GM23338 (cell line): ENCODE measurements at regions not wholly inside any gene's neighbourhood (a gene's known extent, or its start where the extent isn't known, plus 50 kb on each side); places are given as distances from the start of the nearest gene placed in this dataset.

Source experiments
- ATAC-seq: fragments of 200-7000 bp; cut with Tn5 transposase; 3 replicates; pipeline ENCODE4 v1.9.1; 2020
- DNase-seq: peaks from one replicate; pipeline ENCODE4 v3.0.0-alpha.2; 2015; ENCODE audit warnings: low spot score
- H2AFZ ChIP-seq: fragments of 200-600 bp; sonication (generic); 2 replicates; pipeline ENCODE4 v1.8.0; 2016; ENCODE audit warnings: antibody characterized with exemption, mild to moderate bottlenecking, moderate library complexity
- H3F3A ChIP-seq: fragments of 200-600 bp; sonication (generic); replicated peaks from 2 replicates; pipeline ENCODE4 v1.8.0; 2017; ENCODE audit warnings: antibody characterized with exemption, mixed run types, low read depth
- H3K27ac ChIP-seq: fragments of 200-600 bp; sonication (generic); 2 replicates; pipeline ENCODE4 v1.6.1; 2016; ENCODE audit warnings: low read depth
- H3K27me3 ChIP-seq: fragments of 200-600 bp; sonication (generic); 2 replicates; pipeline ENCODE4 v1.8.0; 2016; ENCODE audit warnings: mild to moderate bottlenecking, mixed run types, moderate library complexity; ENCODE audit not compliant: insufficient read depth
- H3K36me3 ChIP-seq: fragments of 200-600 bp; sonication (generic); 2 replicates; pipeline ENCODE4 v1.8.0; 2016; ENCODE audit warnings: mild to moderate bottlenecking; ENCODE audit not compliant: insufficient read depth
- H3K4me1 ChIP-seq: fragments of 200-600 bp; sonication (generic); 2 replicates; pipeline ENCODE4 v1.8.0; 2016; ENCODE audit warnings: mild to moderate bottlenecking, moderate library complexity; ENCODE audit not compliant: insufficient read depth
- H3K4me2 ChIP-seq: fragments of 200-600 bp; sonication (generic); 2 replicates; pipeline ENCODE4 v1.7.1; 2017; ENCODE audit warnings: mixed run types
- H3K4me3 ChIP-seq: fragments of 200-600 bp; sonication (generic); 2 replicates; pipeline ENCODE4 v1.6.1; 2016; ENCODE audit warnings: mixed run types
- H3K79me2 ChIP-seq: fragments of 200-600 bp; sonication (generic); replicated peaks from 2 replicates; pipeline ENCODE4 v1.8.0; 2017; ENCODE audit warnings: mild to moderate bottlenecking; ENCODE audit not compliant: insufficient read depth
- H3K9me2 ChIP-seq: fragments of 200-600 bp; sonication (generic); 2 replicates; pipeline ENCODE4 v1.8.0; 2017; ENCODE audit not compliant: insufficient read depth
- H4K20me1 ChIP-seq: fragments of 200-600 bp; sonication (generic); replicated peaks from 2 replicates; pipeline ENCODE4 v1.8.0; 2017; ENCODE audit warnings: mild to moderate bottlenecking; ENCODE audit not compliant: insufficient read depth
- H3K27ac Mint-ChIP-seq: 2 replicates; pipeline ENCODE4 v1.8.0; 2020; ENCODE audit warnings: inconsistent platforms, mild to moderate bottlenecking, moderate library complexity, mixed read lengths
- H3K27me3 Mint-ChIP-seq: 3 replicates; pipeline ENCODE4 v1.8.0; 2022; ENCODE audit warnings: low read depth, mild to moderate bottlenecking, moderate library complexity, mixed read lengths, inconsistent platforms; ENCODE audit not compliant: insufficient read depth, poor library complexity
- H3K36me3 Mint-ChIP-seq: 3 replicates; pipeline ENCODE4 v1.8.0; 2021; ENCODE audit warnings: low read depth, mild to moderate bottlenecking, inconsistent platforms, moderate library complexity, mixed read lengths
- H3K4me1 Mint-ChIP-seq: 3 replicates; pipeline ENCODE4 v1.8.0; 2020; ENCODE audit warnings: mild to moderate bottlenecking, inconsistent platforms, mixed read lengths
- H3K4me3 Mint-ChIP-seq: 3 replicates; pipeline ENCODE4 v1.8.0; 2021; ENCODE audit warnings: moderate library complexity, mild to moderate bottlenecking, inconsistent platforms, mixed read lengths
- H3K9me3 Mint-ChIP-seq: 3 replicates; pipeline ENCODE4 v1.8.0; 2020; ENCODE audit warnings: moderate library complexity, mild to moderate bottlenecking, inconsistent platforms, mixed read lengths
- CREB1 ChIP-seq: fragments of 250-450 bp; sonication (Bioruptor Pico); IDR thresholded peaks from 2 replicates; pipeline ENCODE4 v1.5.0; 2020; ENCODE audit warnings: low read depth, mild to moderate bottlenecking, moderate library complexity
- ETS1 ChIP-seq: IDR thresholded peaks from 2 replicates; pipeline ENCODE4 v1.6.1; 2016; ENCODE audit warnings: antibody characterized with exemption
- EZH2 ChIP-seq: fragments of 200-600 bp; sonication (generic); IDR thresholded peaks from one replicate; pipeline ENCODE4 v1.8.0; 2017; ENCODE audit warnings: antibody characterized with exemption, mild to moderate bottlenecking, low read depth; ENCODE audit not compliant: unreplicated experiment
- EZH2phosphoT487 ChIP-seq: fragments of 200-600 bp; sonication (generic); IDR thresholded peaks from one replicate; pipeline ENCODE4 v1.8.1; 2018; ENCODE audit warnings: antibody characterized with exemption; ENCODE audit not compliant: unreplicated experiment
- JUNB ChIP-seq: IDR thresholded peaks from one replicate; pipeline ENCODE4 v1.6.1; 2016; ENCODE audit warnings: antibody characterized with exemption; ENCODE audit not compliant: unreplicated experiment
- NANOG ChIP-seq: IDR thresholded peaks from 2 replicates; pipeline ENCODE4 v1.6.1; 2016; ENCODE audit warnings: antibody characterized with exemption, borderline replicate concordance
- POLR2AphosphoS5 ChIP-seq: IDR thresholded peaks from 2 replicates; pipeline ENCODE4 v1.6.1; 2016; ENCODE audit warnings: antibody characterized with exemption, low read depth
- STAT1 ChIP-seq: IDR thresholded peaks from one replicate; pipeline ENCODE4 v1.6.1; 2016; ENCODE audit warnings: antibody characterized with exemption; ENCODE audit not compliant: unreplicated experiment
- ZNF114 ChIP-seq: fragments of 250-450 bp; sonication (Bioruptor Pico); IDR thresholded peaks from 2 replicates; pipeline ENCODE4 v1.5.0; 2020; ENCODE audit warnings: mild to moderate bottlenecking, moderate library complexity
- ZNF331 ChIP-seq: fragments of 250-450 bp; sonication (Bioruptor Pico); IDR thresholded peaks from 2 replicates; pipeline ENCODE4 v1.5.0; 2020; ENCODE audit warnings: low read depth, mild to moderate bottlenecking, moderate library complexity
- ZNF462 ChIP-seq: fragments of 250-450 bp; sonication (Bioruptor Pico); IDR thresholded peaks from 2 replicates; pipeline ENCODE4 v1.5.0; 2020; ENCODE audit warnings: mild to moderate bottlenecking, moderate library complexity
- TF ChIP-seq, protein P1 (sequence below), 2 experiments: fragments of 200-600 bp in 1 of 2; sonication (generic) in 1 of 2; conservative IDR thresholded peaks; 2 replicates each; pipeline versions ENCODE4 v1.5.1 to v1.6.1; 2016 to 2017; ENCODE audit warnings: antibody characterized with exemption in 2 of 2, low read depth in 2 of 2, mild to moderate bottlenecking in 2 of 2, moderate library complexity in 1 of 2
- TF ChIP-seq, protein P2 (sequence below): IDR thresholded peaks from one replicate; pipeline ENCODE4 v1.6.1; 2018; ENCODE audit warnings: antibody characterized with exemption; ENCODE audit not compliant: unreplicated experiment

GRCh38 chr1:57591842-57592241 lies 168.0 kb upstream of the DAB1 start:
- H3K9me2 ChIP-seq = no peaks in the 10 kb centered on the region
- H3K27ac ChIP-seq = peak overlapping the region; percentile 68; the same call in 1 of the 2 replicates
- H4K20me1 ChIP-seq = no peaks in the 10 kb centered on the region
- TF ChIP-seq CREB1 (CRISPR knock-in tag) = no peak
- TF ChIP-seq STAT1 = no peak
- no peak for TF ChIP-seq ETS1
- TF ChIP-seq, protein P1, sequence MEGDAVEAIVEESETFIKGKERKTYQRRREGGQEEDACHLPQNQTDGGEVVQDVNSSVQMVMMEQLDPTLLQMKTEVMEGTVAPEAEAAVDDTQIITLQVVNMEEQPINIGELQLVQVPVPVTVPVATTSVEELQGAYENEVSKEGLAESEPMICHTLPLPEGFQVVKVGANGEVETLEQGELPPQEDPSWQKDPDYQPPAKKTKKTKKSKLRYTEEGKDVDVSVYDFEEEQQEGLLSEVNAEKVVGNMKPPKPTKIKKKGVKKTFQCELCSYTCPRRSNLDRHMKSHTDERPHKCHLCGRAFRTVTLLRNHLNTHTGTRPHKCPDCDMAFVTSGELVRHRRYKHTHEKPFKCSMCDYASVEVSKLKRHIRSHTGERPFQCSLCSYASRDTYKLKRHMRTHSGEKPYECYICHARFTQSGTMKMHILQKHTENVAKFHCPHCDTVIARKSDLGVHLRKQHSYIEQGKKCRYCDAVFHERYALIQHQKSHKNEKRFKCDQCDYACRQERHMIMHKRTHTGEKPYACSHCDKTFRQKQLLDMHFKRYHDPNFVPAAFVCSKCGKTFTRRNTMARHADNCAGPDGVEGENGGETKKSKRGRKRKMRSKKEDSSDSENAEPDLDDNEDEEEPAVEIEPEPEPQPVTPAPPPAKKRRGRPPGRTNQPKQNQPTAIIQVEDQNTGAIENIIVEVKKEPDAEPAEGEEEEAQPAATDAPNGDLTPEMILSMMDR (conservative IDR thresholded peaks at IDR 0.05; ENCODE audit: low read depth in 2 of 2) = no peak
- TF ChIP-seq JUNB = no peak
- no peak for TF ChIP-seq ZNF114
- no peak for TF ChIP-seq NANOG
- no peak for TF ChIP-seq EZH2phosphoT487
- TF ChIP-seq, protein P2, sequence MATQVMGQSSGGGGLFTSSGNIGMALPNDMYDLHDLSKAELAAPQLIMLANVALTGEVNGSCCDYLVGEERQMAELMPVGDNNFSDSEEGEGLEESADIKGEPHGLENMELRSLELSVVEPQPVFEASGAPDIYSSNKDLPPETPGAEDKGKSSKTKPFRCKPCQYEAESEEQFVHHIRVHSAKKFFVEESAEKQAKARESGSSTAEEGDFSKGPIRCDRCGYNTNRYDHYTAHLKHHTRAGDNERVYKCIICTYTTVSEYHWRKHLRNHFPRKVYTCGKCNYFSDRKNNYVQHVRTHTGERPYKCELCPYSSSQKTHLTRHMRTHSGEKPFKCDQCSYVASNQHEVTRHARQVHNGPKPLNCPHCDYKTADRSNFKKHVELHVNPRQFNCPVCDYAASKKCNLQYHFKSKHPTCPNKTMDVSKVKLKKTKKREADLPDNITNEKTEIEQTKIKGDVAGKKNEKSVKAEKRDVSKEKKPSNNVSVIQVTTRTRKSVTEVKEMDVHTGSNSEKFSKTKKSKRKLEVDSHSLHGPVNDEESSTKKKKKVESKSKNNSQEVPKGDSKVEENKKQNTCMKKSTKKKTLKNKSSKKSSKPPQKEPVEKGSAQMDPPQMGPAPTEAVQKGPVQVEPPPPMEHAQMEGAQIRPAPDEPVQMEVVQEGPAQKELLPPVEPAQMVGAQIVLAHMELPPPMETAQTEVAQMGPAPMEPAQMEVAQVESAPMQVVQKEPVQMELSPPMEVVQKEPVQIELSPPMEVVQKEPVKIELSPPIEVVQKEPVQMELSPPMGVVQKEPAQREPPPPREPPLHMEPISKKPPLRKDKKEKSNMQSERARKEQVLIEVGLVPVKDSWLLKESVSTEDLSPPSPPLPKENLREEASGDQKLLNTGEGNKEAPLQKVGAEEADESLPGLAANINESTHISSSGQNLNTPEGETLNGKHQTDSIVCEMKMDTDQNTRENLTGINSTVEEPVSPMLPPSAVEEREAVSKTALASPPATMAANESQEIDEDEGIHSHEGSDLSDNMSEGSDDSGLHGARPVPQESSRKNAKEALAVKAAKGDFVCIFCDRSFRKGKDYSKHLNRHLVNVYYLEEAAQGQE = no peak
- no peak for TF ChIP-seq POLR2AphosphoS5
- no peak for TF ChIP-seq ZNF462 (CRISPR knock-in tag)
- TF ChIP-seq EZH2 = no peak
- TF ChIP-seq ZNF331 (CRISPR knock-in tag) = no peak
- no peak overlapping the region for H3K4me2 ChIP-seq
- H3K36me3 Mint-ChIP-seq = no peaks in the 10 kb centered on the region; the same call in 2 of the 3 replicates
- peaks cover 16% of the 10 kb centered on the region for H3K4me1 Mint-ChIP-seq
- H3F3A ChIP-seq = no peaks in the 10 kb centered on the region
- no peaks in the 10 kb centered on the region for H3K79me2 ChIP-seq
- H3K27me3 Mint-ChIP-seq = peaks cover 2% of the 10 kb centered on the region
- no peaks in the 10 kb centered on the region for H3K27me3 ChIP-seq
- peaks cover 13% of the 10 kb centered on the region for H3K4me1 ChIP-seq
- DNase-seq = no peak
- ATAC-seq = no peak
- no peak overlapping the region for H2AFZ ChIP-seq
- no peaks in the 10 kb centered on the region for H3K36me3 ChIP-seq
- H3K4me3 Mint-ChIP-seq = no peak overlapping the region
- no peak overlapping the region for H3K27ac Mint-ChIP-seq
- H3K4me3 ChIP-seq = no peak overlapping the region
- H3K9me3 Mint-ChIP-seq = no peaks in the 10 kb centered on the region
